HG02840 (cell line): ENCODE measurements at regions not wholly inside any gene's neighbourhood (a gene's known extent, or its start where the extent isn't known, plus 50 kb on each side); places are given as distances from the start of the nearest gene placed in this dataset.

Experiments
- ATAC-seq: cut with Tn5 transposase; IDR thresholded peaks from one replicate; pipeline ENCODE4 v1.9.1; 2021; ENCODE audit warnings: mild to moderate bottlenecking, moderate library complexity, moderate number of reproducible peaks; ENCODE audit not compliant: unreplicated experiment, low FRiP score

DNA sequence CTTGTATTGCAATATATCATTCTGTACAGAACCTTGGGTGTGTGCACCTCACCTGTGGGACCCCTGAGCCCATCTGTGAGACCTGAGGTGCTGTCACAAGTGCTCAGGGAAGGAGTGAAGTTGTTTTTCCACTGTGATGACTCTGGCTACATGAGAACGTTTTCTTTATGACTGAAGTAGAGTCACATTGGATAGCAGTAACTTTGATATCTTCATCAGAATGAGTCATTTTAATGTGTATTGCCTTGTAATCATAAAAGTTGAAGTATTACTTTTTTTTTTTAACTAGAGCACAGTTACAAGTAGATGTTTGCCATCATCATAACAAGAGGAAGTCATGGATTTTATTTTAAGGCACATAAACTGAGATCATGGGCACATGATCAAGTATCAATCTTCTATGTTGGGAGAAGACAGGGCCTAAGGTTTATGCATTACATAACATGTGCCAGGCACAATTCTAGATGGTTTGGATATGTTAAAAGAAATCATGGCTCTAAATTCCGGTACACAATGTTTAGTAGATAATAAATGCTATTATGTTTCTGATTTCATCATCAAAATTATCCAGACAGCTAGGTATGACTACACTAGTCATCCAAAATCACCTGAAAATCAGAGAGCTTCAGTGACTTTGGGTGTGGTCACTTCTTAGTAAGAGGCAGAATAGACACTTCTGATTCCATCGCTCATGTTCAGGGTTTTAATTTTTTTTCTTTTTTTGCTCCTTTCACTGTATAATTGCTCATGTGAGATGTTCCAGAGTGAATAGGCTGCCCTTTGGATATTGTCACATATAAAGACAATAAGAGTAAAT lies 82.7 kb upstream of the KLF6 start:
- no peak for ATAC-seq

DNA sequence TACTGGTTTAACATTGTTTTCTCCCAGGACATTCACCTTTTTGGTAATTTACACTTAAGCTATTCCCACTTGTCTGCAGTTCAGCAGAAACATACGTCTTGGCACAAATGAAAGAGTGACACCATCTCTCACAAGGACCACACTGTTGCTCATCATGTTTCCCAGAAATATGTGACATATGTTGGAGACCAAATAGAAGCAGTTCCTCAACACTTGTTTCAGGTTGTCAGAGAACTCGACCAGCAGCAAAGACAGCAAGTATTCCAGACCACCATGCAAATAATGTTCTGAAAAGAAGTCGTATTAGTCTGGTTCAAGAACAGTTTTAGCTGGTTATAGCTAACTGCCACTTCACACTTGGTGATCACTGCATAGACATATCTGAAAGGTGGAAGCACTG lies 81.3 kb upstream of the KLF6 start:
- ATAC-seq: no peak

DNA sequence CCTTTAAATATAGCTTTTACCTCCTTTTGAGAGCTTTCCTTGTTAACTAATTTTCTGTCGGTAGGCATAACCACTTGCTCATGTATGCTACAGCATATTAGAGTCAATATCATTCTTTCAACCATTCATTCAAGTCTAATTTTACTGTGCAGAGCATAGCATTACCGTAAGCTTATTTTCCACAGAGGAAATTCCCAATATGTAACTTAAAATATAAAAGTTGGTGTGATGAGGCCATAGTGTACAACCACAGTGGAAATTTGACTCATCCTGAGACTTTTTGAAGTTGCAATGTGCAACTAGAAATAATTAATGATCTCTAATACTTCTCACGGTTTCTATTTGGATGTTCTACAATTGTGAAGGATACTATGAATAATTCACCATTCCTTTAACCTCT lies 80.6 kb upstream of the KLF6 start:
- peak; percentile 21 for ATAC-seq

- no peak for ATAC-seq
Measured at GRCh38 chr10:3861795-3862194, 76.8 kb upstream of the KLF6 start.

DNA sequence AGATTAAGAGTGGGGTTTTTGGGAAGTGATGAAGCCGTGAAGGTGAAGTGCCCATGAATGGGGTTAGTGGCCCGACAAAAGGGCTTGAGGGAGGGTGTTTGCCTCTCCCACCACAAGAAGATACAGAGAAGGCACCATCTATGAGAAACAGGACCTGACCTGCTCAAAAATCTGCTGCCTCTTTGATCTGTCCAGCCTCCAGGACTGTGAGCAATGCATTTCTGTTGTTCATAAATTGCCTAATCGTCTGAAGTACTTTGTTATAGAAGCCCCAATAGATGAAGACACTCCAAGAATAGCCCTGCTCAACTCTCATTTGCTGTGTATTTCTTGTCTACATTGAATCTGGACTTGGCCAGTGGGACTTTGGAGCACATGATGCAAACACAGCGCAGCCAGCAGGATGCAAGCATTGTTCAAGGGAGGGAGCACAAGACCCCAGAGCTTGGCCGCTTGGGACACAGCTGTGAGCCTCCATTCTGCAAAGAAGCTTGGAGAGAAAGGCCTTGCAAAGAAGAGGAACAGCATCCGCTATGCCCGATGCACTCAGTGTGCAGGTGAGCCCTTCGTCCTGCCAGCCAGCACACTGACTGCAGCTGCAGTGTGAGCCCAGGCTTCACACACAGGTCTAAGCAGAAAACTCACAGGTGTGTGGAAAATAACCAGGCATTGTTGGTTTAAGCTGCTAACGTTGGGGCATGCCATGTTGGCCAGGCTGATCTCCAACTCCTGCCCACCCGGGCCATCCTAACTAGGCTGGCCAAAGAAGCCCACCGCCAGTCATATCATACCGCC lies 73.2 kb upstream of the KLF6 start:
- no peak for ATAC-seq

DNA sequence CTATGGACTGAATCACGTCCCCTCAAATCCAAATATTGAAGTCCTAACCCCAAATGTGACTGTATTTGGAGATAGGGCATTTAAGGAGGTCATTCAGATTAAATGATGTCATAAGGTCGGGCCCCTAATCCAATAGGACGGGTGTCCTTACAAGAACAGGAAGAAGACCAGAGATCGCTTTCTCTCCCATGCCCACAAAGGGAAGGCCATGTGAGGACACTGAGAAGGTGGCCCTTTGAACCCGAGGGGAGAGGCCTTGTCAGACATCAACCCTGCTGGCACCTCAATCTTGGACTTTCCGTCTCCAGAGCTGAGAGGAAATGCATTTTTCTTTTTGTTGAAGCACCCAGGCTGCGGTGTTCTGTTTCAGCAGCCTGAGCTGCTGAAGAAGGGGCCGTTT lies 72.3 kb upstream of the KLF6 start:
- ATAC-seq: no peak

DNA sequence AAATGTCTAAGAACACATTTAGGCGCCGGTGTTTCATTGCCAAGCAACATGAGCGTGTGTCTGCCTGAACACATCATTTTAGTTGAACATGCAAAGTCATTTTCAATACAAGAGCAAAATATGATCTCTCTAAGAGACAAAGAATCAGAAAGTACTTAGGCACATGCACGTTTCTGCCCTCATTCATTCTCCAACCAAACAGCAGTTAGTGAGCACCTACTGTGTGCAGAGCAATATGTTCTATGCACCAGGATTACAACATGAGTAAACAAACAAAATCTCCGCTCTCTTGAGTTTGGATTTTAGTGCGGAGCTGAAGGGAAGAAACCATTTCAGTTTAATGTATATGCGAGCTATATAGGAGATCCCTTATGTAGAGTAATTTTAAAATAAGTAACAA lies 71.6 kb upstream of the KLF6 start:
- ATAC-seq: no peak

DNA sequence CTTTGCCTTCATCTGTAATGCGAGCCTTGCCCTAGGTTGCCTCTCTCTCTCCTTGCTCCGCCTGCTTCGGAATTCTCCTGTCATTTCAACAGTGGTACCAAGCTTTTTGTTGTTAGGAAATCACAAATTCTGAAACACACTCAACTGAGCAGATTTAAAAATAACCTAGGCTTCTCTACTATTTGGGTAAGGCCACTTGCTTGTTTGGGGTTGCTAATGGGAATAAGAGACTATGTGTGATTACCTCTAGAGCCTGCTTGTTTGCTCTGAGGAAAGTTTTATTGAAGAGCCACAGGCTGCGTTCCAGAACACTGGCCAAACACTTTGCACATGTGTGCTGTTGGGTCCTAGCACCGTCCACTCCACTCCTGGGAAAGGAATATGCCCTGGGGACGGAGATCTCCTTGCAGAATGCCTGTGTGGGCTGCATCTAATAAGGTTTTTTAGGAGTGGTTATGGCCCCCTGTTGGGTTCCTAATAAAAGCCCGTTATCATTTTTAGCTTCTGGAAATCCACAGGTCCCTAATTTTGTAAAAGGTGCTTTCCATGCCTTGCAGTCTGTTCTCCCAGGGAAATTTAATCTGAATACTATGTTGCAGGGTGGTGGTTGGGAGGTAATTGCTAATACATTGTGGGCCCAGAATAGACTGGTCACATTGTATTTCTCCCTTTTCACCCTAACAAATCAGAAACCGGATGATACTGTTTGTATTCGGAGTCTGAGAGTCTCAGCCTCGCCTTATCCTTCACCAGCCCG lies 68.7 kb upstream of the KLF6 start:
- no peak for ATAC-seq

- no peak for ATAC-seq
Measured at GRCh38 chr10:3853016-3853415, 68.0 kb upstream of the KLF6 start.

GRCh38 chr10:3852147-3852904 lies 67.3 kb upstream of the KLF6 start:
- peak; percentile 83 for ATAC-seq

GRCh38 chr10:3850999-3851937 lies 66.3 kb upstream of the KLF6 start:
- ATAC-seq: peak; percentile 36

GRCh38 chr10:3848775-3849635 lies 64.0 kb upstream of the KLF6 start:
- no peak for ATAC-seq

GRCh38 chr10:3848005-3848774 lies 63.2 kb upstream of the KLF6 start:
- ATAC-seq: no peak

GRCh38 chr10:3846736-3847135 lies 61.7 kb upstream of the KLF6 start:
- ATAC-seq: no peak

DNA sequence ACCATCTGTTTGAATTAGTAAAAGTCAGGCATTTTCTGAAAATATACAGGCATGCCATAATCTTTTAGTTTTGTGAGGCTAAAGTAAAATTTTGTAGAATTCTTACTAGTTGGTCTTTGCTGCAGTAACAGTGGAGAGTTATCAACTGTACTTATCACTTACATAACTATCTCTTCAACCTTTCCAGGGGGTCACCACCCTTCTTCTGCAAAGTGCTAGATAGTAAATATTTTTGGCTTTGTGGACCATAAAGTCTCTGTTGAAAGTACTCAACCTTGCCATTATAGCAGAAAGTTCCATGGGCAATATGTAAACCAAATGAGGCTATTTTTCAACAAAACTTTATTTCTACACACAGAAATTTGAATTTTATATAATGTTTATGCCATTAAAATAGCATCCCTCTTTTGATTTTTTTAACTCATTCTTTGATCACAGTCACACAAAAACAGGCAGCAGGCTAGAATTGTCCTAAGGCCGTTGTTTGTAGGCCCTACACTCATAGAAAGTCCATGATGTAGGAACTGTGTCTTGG lies 59.5 kb upstream of the KLF6 start:
- no peak for ATAC-seq

GRCh38 chr10:3838460-3839437 lies 53.7 kb upstream of the KLF6 start:
- ATAC-seq: no peak
